ENCODE measurements at regions not wholly inside any gene's neighbourhood (a gene's known extent, or its start where the extent isn't known, plus 50 kb on each side); places are given as distances from the start of the nearest gene placed in this dataset.

DNA sequence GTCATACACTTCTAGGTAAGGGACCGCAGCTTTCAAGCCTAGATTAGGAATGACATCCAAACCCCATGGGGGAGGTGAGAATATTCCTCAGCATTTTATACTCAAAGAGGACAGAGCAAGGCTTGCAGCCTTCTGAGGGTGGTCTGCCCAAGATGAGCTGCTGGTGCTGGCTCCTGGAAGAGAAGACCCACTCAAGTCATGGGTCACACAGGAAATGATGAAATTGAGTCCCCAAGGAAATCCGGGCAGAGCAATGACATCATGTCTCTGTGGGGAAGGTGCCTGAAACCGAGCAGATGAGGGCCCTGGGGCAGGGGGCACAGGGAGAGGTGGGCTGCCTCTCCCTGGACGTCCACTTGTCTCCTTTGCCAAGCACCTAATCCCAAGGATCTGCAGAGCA, 468.7 kb downstream of the TSHZ3 start:
- TF ChIP-seq CTCF (IDR thresholded peaks at IDR 0.05) (no peak), POLR2A (IDR thresholded peaks at IDR 0.05) (no peak)

Data from body of pancreas (tissue), 4 donors.